ENCODE measurements at regions not wholly inside any gene's neighbourhood (a gene's known extent, or its start where the extent isn't known, plus 50 kb on each side); places are given as distances from the start of the nearest gene placed in this dataset.
"Not testable (repeated sequence)": the region's sequence is repeated elsewhere in the genome, so short reads cannot be mapped to it uniquely, and the experiment has no call there.

GRCh38 chr6:85050149-85050548 is 285.8 kb upstream of the TBX18 start:
- H3K4me3 ChIP-seq = no peak overlapping the region
- TF ChIP-seq, protein P1, sequence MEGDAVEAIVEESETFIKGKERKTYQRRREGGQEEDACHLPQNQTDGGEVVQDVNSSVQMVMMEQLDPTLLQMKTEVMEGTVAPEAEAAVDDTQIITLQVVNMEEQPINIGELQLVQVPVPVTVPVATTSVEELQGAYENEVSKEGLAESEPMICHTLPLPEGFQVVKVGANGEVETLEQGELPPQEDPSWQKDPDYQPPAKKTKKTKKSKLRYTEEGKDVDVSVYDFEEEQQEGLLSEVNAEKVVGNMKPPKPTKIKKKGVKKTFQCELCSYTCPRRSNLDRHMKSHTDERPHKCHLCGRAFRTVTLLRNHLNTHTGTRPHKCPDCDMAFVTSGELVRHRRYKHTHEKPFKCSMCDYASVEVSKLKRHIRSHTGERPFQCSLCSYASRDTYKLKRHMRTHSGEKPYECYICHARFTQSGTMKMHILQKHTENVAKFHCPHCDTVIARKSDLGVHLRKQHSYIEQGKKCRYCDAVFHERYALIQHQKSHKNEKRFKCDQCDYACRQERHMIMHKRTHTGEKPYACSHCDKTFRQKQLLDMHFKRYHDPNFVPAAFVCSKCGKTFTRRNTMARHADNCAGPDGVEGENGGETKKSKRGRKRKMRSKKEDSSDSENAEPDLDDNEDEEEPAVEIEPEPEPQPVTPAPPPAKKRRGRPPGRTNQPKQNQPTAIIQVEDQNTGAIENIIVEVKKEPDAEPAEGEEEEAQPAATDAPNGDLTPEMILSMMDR (IDR thresholded peaks at IDR 0.05) = no peak
- TF ChIP-seq POLR2A (IDR thresholded peaks at IDR 0.05) = no peak
- no peaks in the 10 kb centered on the region for H3K9me3 ChIP-seq (replicated peaks in 1 of 3)
- DNase-seq = no peak
- H3K27ac ChIP-seq = no peak overlapping the region
- no peaks in the 10 kb centered on the region for H3K36me3 ChIP-seq (replicated peaks in 1 of 2)
- H3K27me3 ChIP-seq = no peaks in the 10 kb centered on the region
- H3K4me1 ChIP-seq (replicated peaks in 1 of 2) = no peaks in the 10 kb centered on the region
- intact Hi-C loops (cut with DNase I) = no loop called here

DNA sequence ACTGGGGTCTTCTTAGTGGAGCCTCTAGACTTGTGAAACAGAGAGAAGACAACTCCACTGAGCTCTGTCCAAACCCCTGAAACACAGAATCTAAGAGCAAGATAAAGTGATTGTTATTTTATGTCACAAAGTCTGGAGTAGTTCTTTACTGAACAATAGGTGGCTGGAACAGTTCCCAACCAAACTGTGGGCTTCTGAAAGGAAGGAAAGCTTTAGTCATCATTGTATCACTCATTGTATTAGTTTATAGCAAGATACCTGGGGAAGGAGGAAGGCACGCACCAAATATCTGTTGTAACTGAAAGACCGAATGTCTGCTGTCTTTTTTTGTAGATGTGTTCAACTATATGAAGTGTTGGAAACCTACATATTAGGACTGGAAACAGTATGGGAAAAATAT is 284.9 kb upstream of the TBX18 start:
- Histone ChIP-seq H3K27me3 (no peaks in the 10 kb centered on the region), H3K9me3 (replicated peaks in 1 of 3) (no peaks in the 10 kb centered on the region), H3K27ac (no peak overlapping the region), H3K36me3 (replicated peaks in 1 of 2) (no peaks in the 10 kb centered on the region), H3K4me1 (replicated peaks in 1 of 2) (no peaks in the 10 kb centered on the region), H3K4me3 (no peak overlapping the region)
- no peak for TF ChIP-seq POLR2A (IDR thresholded peaks at IDR 0.05)
- TF ChIP-seq, protein P1 (IDR thresholded peaks at IDR 0.05) = no peak
- no peak for DNase-seq
- intact Hi-C loops (cut with DNase I) = no loop called here
- 85 to 90% (median 88%) methylated on average over 2 of the region's 2 CpGs for WGBS, 4 donors

- TF ChIP-seq, protein P1 (IDR thresholded peaks at IDR 0.05) = no peak
- no peak for TF ChIP-seq POLR2A (IDR thresholded peaks at IDR 0.05)
- WGBS, 4 donors = 46 to 55% (median 50%) methylated on average over 2 of the region's 2 CpGs
- no peak for DNase-seq
- Histone ChIP-seq H3K27me3 (no peaks in the 10 kb centered on the region), H3K4me3 (no peak overlapping the region), H3K36me3 (replicated peaks in 1 of 2) (no peaks in the 10 kb centered on the region), H3K9me3 (replicated peaks in 1 of 3) (no peaks in the 10 kb centered on the region), H3K4me1 (replicated peaks in 1 of 2) (no peaks in the 10 kb centered on the region), H3K27ac (no peak overlapping the region)
- intact Hi-C loops (cut with DNase I) = no loop called here
Observed at GRCh38 chr6:85047818-85048217, 283.4 kb upstream of the TBX18 start.

GRCh38 chr6:85045767-85046166 is 281.4 kb upstream of the TBX18 start:
- H3K4me1 ChIP-seq (replicated peaks in 1 of 2); DNase-seq; H3K36me3 ChIP-seq (replicated peaks in 1 of 2); H3K9me3 ChIP-seq (replicated peaks in 1 of 3); intact Hi-C loops (cut with DNase I); H3K27ac ChIP-seq; H3K4me3 ChIP-seq; H3K27me3 ChIP-seq: not testable (repeated sequence)
- WGBS, 4 donors = 82 to 100% (median 93%) methylated on average over 1 of the region's 1 CpG

- WGBS, 4 donors = 47 to 60% (median 51%) methylated on average over 2 of the region's 2 CpGs
- no peak overlapping the region for H3K27ac ChIP-seq
- no peak for DNase-seq
- no peaks in the 10 kb centered on the region for H3K9me3 ChIP-seq (replicated peaks in 1 of 3)
- intact Hi-C loops (cut with DNase I) = no loop called here
- TF ChIP-seq, protein P1 (IDR thresholded peaks at IDR 0.05) = no peak
- TF ChIP-seq POLR2A (IDR thresholded peaks at IDR 0.05) = no peak
- no peak overlapping the region for H3K4me3 ChIP-seq
- no peaks in the 10 kb centered on the region for H3K4me1 ChIP-seq (replicated peaks in 1 of 2)
- no peaks in the 10 kb centered on the region for H3K27me3 ChIP-seq
- H3K36me3 ChIP-seq (replicated peaks in 1 of 2) = no peaks in the 10 kb centered on the region
Observed at GRCh38 chr6:85044361-85044760, 280.0 kb upstream of the TBX18 start.
